Stimulated activated CD4-positive, alpha-beta T cell treated with anti-CD3 and anti-CD28 coated beads, TNF-alpha, amount 100 ng/mL, for 48 hours (primary cell): ENCODE measurements at regions not wholly inside any gene's neighbourhood (a gene's known extent, or its start where the extent isn't known, plus 50 kb on each side); places are given as distances from the start of the nearest gene placed in this dataset.

Experiments
- DNase-seq, 3 donors: peaks; one replicate each; pipeline ENCODE4 v3.0.0-alpha.2; 2020; ENCODE audit warnings: low read depth in 3 of 3

- no peak for DNase-seq
These were observed 187.3 kb upstream of the SYT13 start for GRCh38 chr11:45473341-45473895.

DNA sequence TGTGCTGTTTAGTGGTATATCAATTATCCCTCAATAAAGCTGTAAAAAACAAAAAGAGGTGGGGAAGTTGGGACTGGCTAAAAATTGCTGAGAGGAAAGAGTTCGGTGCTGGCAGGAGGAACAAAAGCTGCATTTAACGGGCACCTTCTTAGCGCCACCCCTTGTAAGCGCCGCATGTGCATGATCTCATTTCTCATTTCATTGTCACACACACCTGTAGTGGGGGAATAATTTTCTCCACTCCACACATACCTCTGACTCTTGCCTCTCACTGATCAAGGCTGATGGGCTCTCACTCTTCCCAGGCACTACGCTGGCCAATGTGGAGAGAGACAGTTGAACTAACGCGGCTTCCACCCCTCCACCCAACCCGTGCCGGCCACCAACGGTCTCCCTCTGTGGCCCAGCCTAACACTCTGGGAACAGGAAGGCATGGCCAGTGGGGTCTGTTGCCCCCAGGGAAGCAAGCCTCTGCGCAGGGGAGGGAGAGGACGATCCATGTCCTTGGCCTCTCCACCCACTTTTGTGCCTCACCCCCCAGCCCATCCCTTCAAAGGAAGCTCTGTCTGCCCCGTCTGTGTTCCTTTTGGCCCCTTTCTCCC, 186.7 kb upstream of the SYT13 start:
- no peak for DNase-seq

DNA sequence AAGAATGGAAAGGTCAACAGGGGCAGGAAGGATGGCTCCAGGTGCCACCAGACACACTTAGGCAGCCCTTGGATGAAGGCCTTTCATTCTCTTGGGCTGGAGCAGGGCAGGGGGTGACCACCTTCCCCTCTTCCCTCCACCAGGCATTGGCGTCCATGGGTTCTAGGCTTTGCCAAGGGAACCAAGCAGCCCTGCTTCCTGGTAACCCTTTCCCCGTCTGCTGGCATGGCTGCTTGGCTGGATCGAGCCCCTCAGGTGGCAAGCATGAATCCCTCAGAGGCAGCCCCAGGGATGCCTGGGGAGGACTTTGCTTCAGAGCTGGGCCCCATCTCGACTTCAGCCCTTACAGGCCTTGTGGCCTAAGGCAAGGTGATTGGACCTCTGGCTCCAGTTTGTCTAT, 185.1 kb upstream of the SYT13 start:
- DNase-seq = no peak

DNA sequence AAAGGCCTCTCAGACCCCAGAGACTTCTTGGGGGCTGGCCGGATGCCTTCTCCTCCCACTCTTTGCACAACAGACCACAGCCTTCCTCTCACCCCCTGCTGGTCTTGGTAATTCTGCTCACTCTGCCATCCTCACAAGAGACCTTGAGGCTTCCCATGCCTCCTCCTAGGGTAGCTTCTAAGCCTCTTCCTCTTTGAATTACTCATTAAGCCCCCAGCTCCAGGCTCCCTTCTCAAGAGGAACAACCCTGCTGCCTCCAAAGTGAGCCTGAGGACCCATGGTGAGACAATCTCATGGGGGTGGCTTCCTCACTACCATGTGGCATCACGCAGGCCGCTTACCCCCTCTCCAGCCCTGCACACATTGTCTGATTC, 184.6 kb upstream of the SYT13 start:
- DNase-seq = no peak

- DNase-seq = no peak
These were observed 184.1 kb upstream of the SYT13 start for GRCh38 chr11:45470151-45470793.

DNA sequence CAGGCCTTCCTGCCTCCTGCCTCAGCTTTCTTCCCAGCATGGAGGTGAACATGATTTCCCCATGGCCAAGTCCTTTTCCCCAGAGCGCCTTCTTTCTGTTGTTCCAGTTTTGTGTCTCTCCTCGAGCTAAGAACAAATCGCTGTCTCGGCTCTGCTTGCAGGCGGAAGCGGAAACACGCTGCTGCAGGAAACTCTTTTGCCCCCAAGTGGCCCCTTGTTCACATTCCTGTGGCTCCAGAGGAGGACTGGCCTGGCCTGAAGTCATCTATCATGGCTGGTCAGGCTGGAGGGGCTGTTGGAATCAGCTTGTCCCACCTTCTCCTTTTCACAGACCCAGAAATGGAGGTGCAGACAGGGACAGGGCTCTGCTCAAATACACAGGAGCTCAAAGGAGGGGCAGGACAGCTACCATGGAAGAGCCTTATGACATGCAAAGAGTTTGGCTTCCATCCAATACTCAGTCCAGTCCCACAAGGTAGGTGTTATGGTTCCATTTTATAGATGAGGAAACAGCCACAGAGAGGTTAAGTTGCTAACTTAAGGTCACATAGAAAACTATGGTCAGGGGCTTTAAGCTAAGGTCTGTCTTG, 182.2 kb upstream of the SYT13 start:
- DNase-seq = no peak

GRCh38 chr11:45463541-45463940, 177.4 kb upstream of the SYT13 start:
- DNase-seq = no peak

- no peak for DNase-seq
These were observed 175.4 kb upstream of the SYT13 start for GRCh38 chr11:45461514-45461913.

- no peak for DNase-seq
These were observed 173.3 kb upstream of the SYT13 start for GRCh38 chr11:45459491-45459890.

DNA sequence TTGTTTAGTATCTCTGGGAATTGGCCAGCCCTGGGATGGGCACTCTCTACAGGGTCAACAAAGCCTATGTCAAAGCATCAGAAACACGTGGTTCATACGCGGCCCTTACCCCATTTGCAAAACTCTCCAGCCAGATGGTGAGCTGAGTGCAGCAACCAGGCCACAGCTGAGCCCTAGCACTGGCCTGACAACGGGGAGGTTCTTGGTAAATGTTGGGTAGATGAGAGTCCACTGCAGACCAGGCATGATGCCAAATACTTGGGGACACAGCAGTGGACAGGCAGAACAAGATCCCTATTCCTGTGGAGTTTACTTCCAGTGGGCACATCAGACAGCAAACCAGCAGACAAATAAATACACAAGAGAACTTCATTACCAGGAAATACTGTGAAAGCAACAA, 172.1 kb upstream of the SYT13 start:
- no peak for DNase-seq

GRCh38 chr11:45457649-45458048, 171.5 kb upstream of the SYT13 start:
- no peak for DNase-seq

GRCh38 chr11:45456686-45457085, 170.5 kb upstream of the SYT13 start:
- no peak for DNase-seq

DNA sequence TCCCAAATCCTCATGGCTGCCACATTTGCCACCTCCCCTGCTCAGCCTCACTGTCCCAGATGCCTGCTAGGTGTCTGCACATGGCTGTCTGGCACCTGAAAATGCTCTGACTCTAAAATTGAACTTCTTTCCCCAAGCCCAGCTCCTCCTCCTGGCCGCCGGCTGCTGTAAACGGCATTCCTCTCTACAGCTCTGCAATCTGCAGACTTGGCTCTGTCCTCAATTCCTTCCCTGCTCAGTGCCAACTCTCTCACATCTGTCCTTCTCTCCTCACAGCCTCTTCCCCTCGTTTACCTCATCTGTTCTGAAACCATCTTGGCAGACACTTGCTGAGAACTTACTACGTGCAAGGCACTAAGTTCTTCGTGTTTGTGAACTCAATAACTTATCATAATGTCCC, 169.4 kb upstream of the SYT13 start:
- no peak for DNase-seq

DNA sequence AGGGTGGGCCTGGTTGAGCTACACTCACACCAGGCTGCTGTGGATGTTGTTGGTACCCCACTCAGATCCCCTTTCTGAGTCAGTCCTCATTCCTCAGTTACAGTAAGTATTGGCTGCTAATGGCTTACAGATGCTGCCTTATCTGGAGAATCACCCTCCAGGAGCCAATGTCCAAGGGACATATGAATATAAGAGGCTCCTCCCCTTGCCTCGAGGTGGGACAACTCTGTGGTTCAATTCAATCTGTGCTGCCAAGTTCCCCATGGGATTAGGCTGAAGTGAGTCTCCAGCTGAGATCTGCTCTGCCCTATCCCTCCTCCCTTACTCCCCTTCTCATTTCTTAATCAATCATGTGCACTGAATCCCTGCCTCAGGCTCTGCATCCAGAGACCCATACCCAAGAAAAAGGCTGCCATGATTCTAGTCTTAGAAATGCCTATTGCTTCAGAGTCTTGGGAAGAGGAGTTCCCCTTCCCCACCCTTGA, 168.8 kb upstream of the SYT13 start:
- DNase-seq = no peak

GRCh38 chr11:45453721-45454120, 167.6 kb upstream of the SYT13 start:
- no peak for DNase-seq

DNA sequence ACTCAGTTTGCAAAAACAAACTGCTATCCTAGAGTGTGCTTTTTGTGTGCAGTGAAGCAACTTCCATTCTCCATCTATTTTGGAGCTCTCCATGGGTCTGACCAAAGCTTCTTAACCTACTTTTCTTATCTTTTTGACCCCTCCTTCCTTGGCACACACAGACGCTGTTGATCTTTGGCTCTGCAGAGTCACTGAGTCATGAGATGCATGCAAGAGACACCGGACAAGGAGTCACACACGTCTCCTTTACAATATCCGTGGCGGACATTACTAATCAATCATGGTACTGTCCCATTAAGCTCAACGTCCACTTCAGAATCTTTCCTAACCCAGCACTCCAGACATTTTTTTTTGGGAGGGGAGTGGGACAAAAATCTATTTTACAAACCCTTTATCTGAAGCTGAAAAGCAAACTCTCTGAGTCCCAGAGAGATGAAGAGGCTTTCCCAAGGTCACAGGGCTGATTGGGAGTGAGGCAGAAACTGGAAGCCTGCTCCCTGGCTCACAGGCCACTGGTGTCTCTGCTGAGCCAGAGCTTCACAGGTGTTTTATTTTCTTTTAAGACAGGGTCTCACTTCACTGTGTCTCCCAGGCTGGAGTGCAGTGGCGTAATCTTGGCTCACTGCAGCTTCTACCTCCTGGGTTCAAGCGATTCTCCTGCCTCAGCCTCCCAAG, 165.8 kb upstream of the SYT13 start:
- DNase-seq = no peak

DNA sequence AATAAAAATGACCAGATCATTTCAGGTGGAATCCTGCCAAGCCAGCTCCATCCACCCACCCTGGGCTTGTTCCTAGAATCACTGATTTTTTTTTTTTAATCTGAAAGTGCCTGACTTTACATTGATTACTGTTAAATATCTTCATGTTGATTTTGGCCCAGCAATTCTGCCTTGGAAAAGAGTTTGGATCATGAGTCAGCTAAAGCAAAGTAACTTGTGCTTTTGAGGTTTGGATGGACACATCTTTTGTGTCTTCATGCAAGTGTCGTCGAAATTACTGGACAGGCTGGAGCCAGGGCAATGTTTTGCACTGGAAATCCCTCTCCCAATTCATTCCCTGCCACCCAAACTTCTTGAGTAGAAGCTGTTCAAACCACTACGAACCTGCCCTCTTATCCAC, 164.0 kb upstream of the SYT13 start:
- no peak for DNase-seq

- no peak for DNase-seq
These were observed 163.0 kb upstream of the SYT13 start for GRCh38 chr11:45449036-45449601.

GRCh38 chr11:45448561-45448960, 162.4 kb upstream of the SYT13 start:
- no peak for DNase-seq

DNA sequence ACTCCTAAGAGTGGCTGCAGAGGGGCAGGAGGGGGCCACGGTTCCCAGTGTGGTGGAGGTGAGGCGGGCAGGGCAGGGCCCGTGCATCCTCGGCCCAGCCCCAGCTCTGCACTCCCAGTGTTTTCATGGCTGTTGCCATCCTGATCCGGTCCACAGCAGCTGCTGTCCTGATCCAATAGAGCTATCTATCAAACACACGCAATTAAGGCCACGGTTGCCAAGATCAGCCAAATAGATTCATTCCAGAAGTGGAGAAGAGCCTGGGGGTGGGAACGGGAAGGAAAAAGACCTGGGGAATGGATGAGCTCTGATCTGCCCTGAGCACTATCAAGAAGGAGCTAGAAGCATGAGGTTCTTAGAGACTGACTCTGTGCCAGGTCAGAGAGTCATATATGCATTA, 160.9 kb upstream of the SYT13 start:
- no peak for DNase-seq

DNA sequence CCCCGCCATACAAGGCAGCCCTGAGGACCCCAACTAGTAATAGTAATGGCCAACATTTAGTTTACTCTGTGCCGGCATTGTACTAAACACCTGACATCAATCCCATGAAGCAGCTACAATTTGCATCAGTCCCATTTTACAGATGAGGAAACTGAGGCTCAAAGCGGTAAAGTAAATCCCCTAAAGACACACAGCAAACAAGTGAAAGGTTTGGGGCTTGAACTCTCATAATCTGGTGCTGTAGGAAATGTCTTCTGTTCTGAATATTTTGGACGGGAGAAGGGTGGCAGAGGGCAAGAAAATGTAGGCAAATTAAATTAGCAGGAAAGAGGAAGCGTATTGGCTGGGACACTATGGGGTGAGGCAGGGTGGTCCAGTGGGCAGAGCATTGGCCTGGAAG, 160.3 kb upstream of the SYT13 start:
- DNase-seq = no peak

- DNase-seq = no peak
These were observed 158.7 kb upstream of the SYT13 start for GRCh38 chr11:45444796-45445195.
